Head of caudate nucleus (tissue), 42 donors: ENCODE measurements at regions not wholly inside any gene's neighbourhood (a gene's known extent, or its start where the extent isn't known, plus 50 kb on each side); places are given as distances from the start of the nearest gene placed in this dataset.
"Not testable (repeated sequence)": the region's sequence is repeated elsewhere in the genome, so short reads cannot be mapped to it uniquely, and the experiment has no call there.

Experiments used
- DNase-seq, 42 donors: peaks; one replicate each; pipeline versions ENCODE4 v3.0.0 to v3.0.0-alpha.2; 2020 to 2021; ENCODE audit warnings: mixed read lengths in 7 of 42
- intact Hi-C: fragments of 100-400 bp; cut with DNase I; formaldehyde crosslinking; loops from one replicate; pipeline ENCODE4 v1.15.0; 2022

DNA sequence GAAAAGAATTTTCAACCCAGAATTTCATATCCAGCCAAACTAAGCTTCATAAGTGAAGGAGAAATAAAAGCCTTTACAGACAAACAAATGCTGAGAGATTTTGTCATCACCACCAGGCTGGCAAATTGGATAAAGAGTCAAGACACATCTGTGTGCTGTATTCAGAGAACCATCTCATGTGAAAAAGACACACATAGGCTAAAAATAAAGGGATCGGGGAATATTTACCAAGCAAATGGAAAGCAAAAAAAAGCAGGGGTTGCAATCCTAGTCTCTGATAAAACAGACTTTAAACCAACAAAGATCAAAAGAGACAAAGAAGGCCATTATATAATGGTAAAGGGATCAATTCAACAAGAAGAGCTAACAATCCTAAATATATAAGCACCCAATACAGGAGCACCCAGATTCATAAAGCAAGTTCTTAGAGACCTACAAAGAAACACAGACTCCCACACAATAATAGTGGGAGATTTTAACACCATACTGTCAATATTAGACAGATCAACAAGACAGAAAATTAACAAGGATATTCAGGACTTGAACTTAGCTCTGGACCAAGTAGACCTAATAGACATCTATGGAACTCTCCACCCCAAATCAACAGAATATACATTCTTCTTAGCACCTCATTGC is 55.9 kb upstream of the ACSM6 start:
- DNase-seq, intact Hi-C loops: not testable (repeated sequence)

DNA sequence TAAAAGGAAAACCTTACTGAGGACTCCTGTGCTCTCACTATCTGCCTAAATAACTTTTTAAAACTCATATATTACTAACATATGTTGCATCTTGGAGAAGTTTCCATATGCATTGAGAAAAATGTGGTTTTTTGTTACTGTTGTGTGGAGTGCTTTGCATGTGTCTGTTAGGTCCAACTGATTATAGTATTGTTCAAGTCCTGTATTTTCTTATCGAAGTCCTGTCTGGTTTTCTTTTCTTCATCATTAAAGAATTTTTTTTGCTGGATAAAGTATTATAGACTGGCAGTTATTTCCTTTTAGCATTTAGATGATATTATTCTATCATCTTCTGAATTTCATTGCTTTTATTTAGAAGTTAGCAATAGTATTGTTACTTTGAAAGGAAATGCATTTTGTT is 59.5 kb upstream of the ACSM6 start:
- DNase-seq = no peak
- intact Hi-C loops = loop anchor here (5.0 kb wide), 1 partner anchor 228 kb away; no protein-coding TSS in a partner anchor

DNA sequence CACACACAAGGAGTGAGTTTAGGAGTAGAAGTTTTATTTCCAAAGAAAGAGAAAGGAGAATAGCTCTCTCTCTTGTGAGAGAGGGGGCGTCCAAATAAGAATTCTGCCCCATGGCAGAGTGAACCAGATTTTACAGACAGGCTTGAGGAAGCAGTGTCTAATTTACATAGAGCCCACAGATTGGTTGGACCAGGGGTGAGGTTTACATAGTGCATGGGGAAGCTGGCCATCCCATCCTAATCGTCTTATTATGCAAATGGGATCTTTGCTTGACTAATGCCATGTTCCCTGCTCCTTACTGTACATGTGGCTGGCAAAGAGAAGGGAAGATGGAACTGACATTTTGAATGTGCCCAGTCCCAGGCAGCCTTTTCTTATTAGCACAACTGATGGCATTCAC is 60.0 kb upstream of the ACSM6 start:
- intact Hi-C loops = loop anchor here (5.0 kb wide), 1 partner anchor 228 kb away; no protein-coding TSS in a partner anchor

DNA sequence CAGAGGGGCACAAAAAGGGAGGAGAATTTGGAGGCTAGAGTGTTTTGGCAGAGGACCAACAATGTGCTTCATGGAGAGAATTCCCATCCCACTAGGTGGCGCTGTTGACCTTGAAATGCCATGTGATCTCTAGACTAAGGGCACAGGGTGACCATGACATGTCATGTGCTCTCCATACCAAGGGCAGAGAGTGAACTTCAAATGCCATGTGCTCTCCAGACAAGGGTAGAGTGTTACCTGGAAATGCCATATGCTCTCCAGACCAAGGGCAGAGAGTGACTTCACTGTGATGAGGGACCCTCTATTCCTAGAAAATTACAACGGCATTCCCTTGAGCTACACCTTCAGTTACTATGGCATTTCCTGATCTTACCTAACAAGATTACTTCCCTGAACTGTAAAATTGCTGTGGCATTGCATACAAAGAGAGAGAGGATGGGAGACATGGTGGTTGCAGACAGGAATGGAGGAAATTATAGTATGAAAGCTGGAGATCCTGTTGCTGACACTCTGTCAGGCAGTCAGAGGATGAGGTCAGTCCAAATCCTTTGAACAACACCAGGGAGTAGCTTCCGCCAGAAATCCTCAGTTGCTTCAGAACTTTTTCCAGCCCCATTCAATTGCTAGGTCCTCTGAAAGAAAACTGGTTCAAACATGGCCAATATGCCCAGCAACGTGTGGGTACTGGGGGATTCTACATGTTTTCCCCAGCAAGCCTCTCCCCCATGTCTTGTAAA is 60.9 kb upstream of the ACSM6 start:
- peak in 38 of 42 donors; percentile 3 to 81 (median 57) for DNase-seq

More for the DNA sequence above, 60.0 kb upstream of the ACSM6 start:
- DNase-seq = no peak

DNA sequence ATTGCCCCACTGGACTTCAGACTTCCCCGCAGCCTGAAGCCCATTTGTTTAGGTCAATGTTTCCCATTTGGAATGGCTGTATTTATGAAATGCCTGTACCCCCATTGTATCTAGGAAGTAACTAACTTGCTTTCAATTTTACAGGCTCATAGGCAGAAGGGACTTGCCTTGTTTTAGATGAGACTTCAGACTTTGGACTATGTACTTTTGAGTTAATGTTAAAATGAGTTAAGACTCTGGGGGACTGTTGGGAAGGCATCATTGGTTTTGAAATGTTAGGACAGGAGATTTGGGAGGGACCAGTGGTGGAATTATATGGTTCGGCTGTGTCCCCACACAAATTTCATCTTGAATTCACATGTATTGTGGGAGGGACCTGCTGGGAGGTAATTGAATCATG is 61.1 kb upstream of the CYP2C8 start:
- DNase-seq = not testable (repeated sequence)
- intact Hi-C loops = loop anchor here (5.0 kb wide), 1 partner anchor 232 kb away; no protein-coding TSS in a partner anchor

More for the DNA sequence above, 60.9 kb upstream of the ACSM6 start:
- intact Hi-C loops = loop anchor here (5.0 kb wide), 1 partner anchor 229 kb away; no protein-coding TSS in a partner anchor

DNA sequence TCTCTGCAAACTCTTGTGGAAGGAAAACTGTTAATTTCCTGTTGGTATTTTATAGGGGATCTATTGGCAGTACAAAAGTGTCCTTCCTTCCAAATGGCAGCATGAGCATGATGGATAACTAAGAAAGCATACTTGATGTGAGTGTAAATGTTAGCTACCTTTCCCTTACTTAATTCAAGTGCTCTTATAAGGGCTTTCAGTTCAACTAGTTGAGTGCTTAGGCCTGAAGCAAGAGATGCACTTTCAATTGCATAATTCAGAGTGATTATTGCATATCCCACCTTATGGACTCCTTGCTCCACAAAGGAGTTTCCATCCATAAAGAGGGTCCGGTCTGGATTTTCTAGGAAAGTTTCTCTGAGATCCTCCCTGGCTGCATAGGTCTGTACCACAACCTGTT is 56.3 kb upstream of the CYP2C8 start:
- DNase-seq = no peak
- intact Hi-C loops = no loop called here

DNA sequence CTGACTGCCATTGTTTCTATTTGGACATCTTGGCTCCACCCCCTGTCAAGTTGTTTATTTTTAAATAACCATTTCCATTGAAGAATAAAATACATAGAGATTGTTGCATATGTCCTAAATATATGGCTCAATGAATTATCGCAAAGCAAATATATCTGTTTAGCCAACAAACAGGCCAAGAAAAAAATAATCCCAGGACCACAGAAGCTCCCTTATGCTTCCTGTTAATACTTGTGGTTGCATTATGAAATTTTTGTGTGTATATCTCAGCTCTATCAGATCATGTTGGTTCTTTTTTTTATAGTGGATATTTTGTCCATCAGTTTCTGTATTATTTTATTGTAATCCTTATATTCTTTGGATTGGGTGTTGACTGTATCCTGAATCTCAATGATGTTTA is 53.4 kb upstream of the CYP2C8 start:
- no peak for DNase-seq
- intact Hi-C loops = no loop called here

DNA sequence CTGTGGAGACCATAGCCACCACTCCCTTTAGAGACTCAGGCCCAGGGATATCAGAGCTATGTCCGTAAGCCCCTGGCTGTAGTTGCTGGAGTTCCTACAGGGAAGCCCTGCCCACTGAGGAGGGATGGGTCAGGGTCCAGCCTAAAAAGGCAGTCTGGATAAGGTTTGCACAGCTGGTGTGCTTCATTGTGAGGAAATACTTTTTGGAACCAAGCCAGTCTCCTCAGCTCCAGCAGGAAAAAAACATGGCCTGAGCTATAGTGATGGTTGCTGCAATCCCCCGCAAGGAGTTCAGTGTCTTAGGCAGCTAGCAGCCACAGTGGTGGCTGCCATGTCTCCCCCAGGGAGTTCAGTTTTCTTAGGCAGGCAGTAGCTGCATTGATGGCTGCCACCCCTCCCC is 52.6 kb upstream of the CYP2C8 start:
- intact Hi-C loops = no loop called here
- no peak for DNase-seq
